GM21825 (cell line): ENCODE measurements at regions not wholly inside any gene's neighbourhood (a gene's known extent, or its start where the extent isn't known, plus 50 kb on each side); places are given as distances from the start of the nearest gene placed in this dataset.

ENCODE experiments used
- ATAC-seq: cut with Tn5 transposase; IDR thresholded peaks from one replicate; pipeline ENCODE4 v1.9.1; 2021; ENCODE audit warnings: mild to moderate bottlenecking, moderate library complexity; ENCODE audit not compliant: unreplicated experiment

GRCh38 chr9:107667231-107668070 is 177.9 kb upstream of the KLF4 start:
- no peak for ATAC-seq

- no peak for ATAC-seq
Observed at GRCh38 chr9:107665057-107665456, 175.5 kb upstream of the KLF4 start.

- ATAC-seq: no peak
Observed at GRCh38 chr9:107660976-107661375, 171.4 kb upstream of the KLF4 start.

- no peak for ATAC-seq
Observed at GRCh38 chr9:107653263-107653821, 163.8 kb upstream of the KLF4 start.

- ATAC-seq: no peak
Observed at GRCh38 chr9:107650995-107651394, 161.4 kb upstream of the KLF4 start.

- no peak for ATAC-seq
Observed at GRCh38 chr9:107650321-107650720, 160.8 kb upstream of the KLF4 start.

GRCh38 chr9:107648153-107648715 is 158.7 kb upstream of the KLF4 start:
- no peak for ATAC-seq

GRCh38 chr9:107647611-107648010 is 158.0 kb upstream of the KLF4 start:
- no peak for ATAC-seq

GRCh38 chr9:107647141-107647540 is 157.6 kb upstream of the KLF4 start:
- ATAC-seq: no peak

GRCh38 chr9:107645464-107645833 is 155.9 kb upstream of the KLF4 start:
- ATAC-seq: no peak

- no peak for ATAC-seq
Observed at GRCh38 chr9:107644733-107645463, 155.3 kb upstream of the KLF4 start.

GRCh38 chr9:107639426-107639825 is 149.9 kb upstream of the KLF4 start:
- no peak for ATAC-seq

GRCh38 chr9:107638521-107639310 is 149.1 kb upstream of the KLF4 start:
- ATAC-seq: no peak

- ATAC-seq: no peak
Observed at GRCh38 chr9:107637421-107638420, 148.2 kb upstream of the KLF4 start.

- ATAC-seq: no peak
Observed at GRCh38 chr9:107636571-107637381, 147.2 kb upstream of the KLF4 start.

GRCh38 chr9:107635803-107636174 is 146.2 kb upstream of the KLF4 start:
- ATAC-seq: no peak

- ATAC-seq: no peak
Observed at GRCh38 chr9:107635101-107635802, 145.7 kb upstream of the KLF4 start.

- no peak for ATAC-seq
Observed at GRCh38 chr9:107633406-107633805, 143.8 kb upstream of the KLF4 start.
